ENCODE measurements at regions not wholly inside any gene's neighbourhood (a gene's known extent, or its start where the extent isn't known, plus 50 kb on each side); places are given as distances from the start of the nearest gene placed in this dataset.

DNA sequence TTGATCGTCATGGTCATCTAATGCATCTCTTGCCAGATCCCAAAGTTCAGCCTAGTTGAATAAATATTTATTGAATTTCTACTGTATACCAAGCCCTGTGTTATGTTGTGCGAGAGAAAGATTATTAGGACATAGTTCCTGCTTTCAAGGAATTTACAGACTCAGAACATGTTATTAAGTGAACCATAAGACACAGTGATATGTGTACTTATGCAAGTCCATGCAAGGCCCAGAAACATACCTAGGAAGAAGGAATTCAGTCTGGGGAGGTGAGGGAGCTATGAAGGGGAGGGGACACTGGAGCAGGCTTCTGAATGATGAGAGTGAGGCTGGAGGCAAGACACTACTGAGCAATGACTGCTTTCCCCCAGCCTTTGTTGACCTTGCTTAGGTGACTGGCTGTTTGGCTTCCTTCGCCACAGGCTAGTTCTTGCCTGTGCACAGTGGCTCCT, 81.4 kb downstream of the ACAA2 start:
- Histone ChIP-seq H3K79me2 (ENCODE audit: insufficient read depth, low read length) (no peaks in the 10 kb centered on the region), H4K20me1 (ENCODE audit: insufficient read depth, low read length) (no peaks in the 10 kb centered on the region), H3K9me3 (ENCODE audit: insufficient read depth, low read length, severe bottlenecking) (no peaks in the 10 kb centered on the region), H3K4me1 (ENCODE audit: insufficient read depth, low read length) (no peaks in the 10 kb centered on the region), H3K27me3 (ENCODE audit: insufficient read depth, low read length, poor library complexity) (peaks cover 6% of the 10 kb centered on the region), H2AFZ (ENCODE audit: low read depth, low read length) (no peak overlapping the region), H3K27ac (ENCODE audit: low read length) (no peak overlapping the region), H3K4me3 (ENCODE audit: low read depth in 1 of 2, low read length in 2 of 2) (no peak overlapping the region), H3K9ac (ENCODE audit: low read depth, low read length) (no peak overlapping the region), H3K36me3 (ENCODE audit: insufficient read depth, low read length) (no peaks in the 10 kb centered on the region), H3K4me2 (ENCODE audit: insufficient read depth, low read length) (no peak overlapping the region)
- ATAC-seq (ENCODE audit: insufficient read depth, low read depth) (no peak), DNase-seq (no peak)
- TF ChIP-seq EZH2 (IDR thresholded peaks at IDR 0.05; ENCODE audit: borderline replicate concordance, low read depth, low read length, severe bottlenecking): no peak
- TF ChIP-seq, protein P1, sequence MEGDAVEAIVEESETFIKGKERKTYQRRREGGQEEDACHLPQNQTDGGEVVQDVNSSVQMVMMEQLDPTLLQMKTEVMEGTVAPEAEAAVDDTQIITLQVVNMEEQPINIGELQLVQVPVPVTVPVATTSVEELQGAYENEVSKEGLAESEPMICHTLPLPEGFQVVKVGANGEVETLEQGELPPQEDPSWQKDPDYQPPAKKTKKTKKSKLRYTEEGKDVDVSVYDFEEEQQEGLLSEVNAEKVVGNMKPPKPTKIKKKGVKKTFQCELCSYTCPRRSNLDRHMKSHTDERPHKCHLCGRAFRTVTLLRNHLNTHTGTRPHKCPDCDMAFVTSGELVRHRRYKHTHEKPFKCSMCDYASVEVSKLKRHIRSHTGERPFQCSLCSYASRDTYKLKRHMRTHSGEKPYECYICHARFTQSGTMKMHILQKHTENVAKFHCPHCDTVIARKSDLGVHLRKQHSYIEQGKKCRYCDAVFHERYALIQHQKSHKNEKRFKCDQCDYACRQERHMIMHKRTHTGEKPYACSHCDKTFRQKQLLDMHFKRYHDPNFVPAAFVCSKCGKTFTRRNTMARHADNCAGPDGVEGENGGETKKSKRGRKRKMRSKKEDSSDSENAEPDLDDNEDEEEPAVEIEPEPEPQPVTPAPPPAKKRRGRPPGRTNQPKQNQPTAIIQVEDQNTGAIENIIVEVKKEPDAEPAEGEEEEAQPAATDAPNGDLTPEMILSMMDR (IDR thresholded peaks at IDR 0.05; ENCODE audit: borderline replicate concordance, extremely low read depth, low read length, poor library complexity, severe bottlenecking): no peak

DNA sequence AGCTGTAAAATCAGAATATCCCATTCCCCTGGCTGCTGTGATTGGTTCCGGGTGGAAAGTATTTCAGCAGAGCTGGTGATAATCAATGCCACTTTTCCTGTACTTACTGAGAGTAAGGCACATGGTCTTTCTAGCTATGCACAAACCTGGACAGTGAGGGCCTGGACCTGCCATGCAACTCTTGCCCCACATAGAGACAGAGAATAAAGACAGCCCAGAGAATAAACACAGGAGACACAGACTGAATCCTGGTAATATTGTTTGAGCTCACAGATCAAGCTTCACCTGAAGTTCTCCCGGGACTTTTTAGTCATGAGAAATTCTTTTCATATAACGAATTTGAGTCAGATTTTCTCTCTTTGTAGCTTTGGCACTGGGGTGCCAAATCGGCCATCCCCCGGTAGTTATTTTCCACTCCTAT, 81.9 kb downstream of the ACAA2 start:
- Histone ChIP-seq H3K4me3 (ENCODE audit: low read depth in 1 of 2, low read length in 2 of 2) (no peak overlapping the region), H2AFZ (ENCODE audit: low read depth, low read length) (no peak overlapping the region), H3K27ac (ENCODE audit: low read length) (no peak overlapping the region), H3K4me1 (ENCODE audit: insufficient read depth, low read length) (no peaks in the 10 kb centered on the region), H3K9me3 (ENCODE audit: insufficient read depth, low read length, severe bottlenecking) (no peaks in the 10 kb centered on the region), H3K27me3 (ENCODE audit: insufficient read depth, low read length, poor library complexity) (peaks cover 8% of the 10 kb centered on the region), H3K9ac (ENCODE audit: low read depth, low read length) (no peak overlapping the region), H3K36me3 (ENCODE audit: insufficient read depth, low read length) (no peaks in the 10 kb centered on the region), H3K79me2 (ENCODE audit: insufficient read depth, low read length) (no peaks in the 10 kb centered on the region), H4K20me1 (ENCODE audit: insufficient read depth, low read length) (no peaks in the 10 kb centered on the region), H3K4me2 (ENCODE audit: insufficient read depth, low read length) (no peak overlapping the region)
- no peak for TF ChIP-seq EZH2 (IDR thresholded peaks at IDR 0.05; ENCODE audit: borderline replicate concordance, low read depth, low read length, severe bottlenecking)
- TF ChIP-seq, protein P1 (IDR thresholded peaks at IDR 0.05; ENCODE audit: borderline replicate concordance, extremely low read depth, low read length, poor library complexity, severe bottlenecking): no peak
- no peak for ATAC-seq (ENCODE audit: insufficient read depth, low read depth)
- no peak for DNase-seq

DNA sequence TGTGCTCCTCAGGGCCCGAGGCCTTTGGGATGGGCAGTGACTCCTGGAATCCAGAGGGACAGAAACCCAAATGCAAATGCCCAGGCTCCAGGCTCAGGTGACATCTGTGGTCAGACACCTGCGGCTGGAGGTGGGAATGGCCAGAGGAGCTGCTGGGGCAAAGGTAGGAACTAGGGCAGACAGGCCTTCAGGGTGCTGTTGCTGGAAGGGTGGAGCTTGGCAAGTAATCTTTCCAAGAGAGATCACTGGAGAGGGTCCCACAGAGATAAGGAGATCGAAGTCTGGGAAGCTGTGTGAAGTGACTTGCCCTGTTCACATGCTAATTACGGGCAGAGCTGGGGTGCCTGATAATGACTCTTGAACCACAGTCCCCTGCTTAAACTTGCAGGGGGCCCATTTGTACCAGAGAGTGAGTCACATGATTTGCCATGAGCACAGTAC, 82.4 kb downstream of the ACAA2 start:
- H3K27ac ChIP-seq (ENCODE audit: low read length): no peak overlapping the region
- H3K36me3 ChIP-seq (ENCODE audit: insufficient read depth, low read length): no peaks in the 10 kb centered on the region
- no peaks in the 10 kb centered on the region for H3K9me3 ChIP-seq (ENCODE audit: insufficient read depth, low read length, severe bottlenecking)
- no peak for DNase-seq
- H3K4me1 ChIP-seq (ENCODE audit: insufficient read depth, low read length): no peaks in the 10 kb centered on the region
- ATAC-seq (ENCODE audit: insufficient read depth, low read depth): no peak
- no peak overlapping the region for H2AFZ ChIP-seq (ENCODE audit: low read depth, low read length)
- H4K20me1 ChIP-seq (ENCODE audit: insufficient read depth, low read length): no peaks in the 10 kb centered on the region
- no peaks in the 10 kb centered on the region for H3K79me2 ChIP-seq (ENCODE audit: insufficient read depth, low read length)
- peaks cover 8% of the 10 kb centered on the region for H3K27me3 ChIP-seq (ENCODE audit: insufficient read depth, low read length, poor library complexity)
- TF ChIP-seq, protein P1 (IDR thresholded peaks at IDR 0.05; ENCODE audit: borderline replicate concordance, extremely low read depth, low read length, poor library complexity, severe bottlenecking): no peak
- TF ChIP-seq EZH2 (IDR thresholded peaks at IDR 0.05; ENCODE audit: borderline replicate concordance, low read depth, low read length, severe bottlenecking): no peak
- H3K9ac ChIP-seq (ENCODE audit: low read depth, low read length): no peak overlapping the region
- no peak overlapping the region for H3K4me3 ChIP-seq (ENCODE audit: low read depth in 1 of 2, low read length in 2 of 2)
- H3K4me2 ChIP-seq (ENCODE audit: insufficient read depth, low read length): no peak overlapping the region

DNA sequence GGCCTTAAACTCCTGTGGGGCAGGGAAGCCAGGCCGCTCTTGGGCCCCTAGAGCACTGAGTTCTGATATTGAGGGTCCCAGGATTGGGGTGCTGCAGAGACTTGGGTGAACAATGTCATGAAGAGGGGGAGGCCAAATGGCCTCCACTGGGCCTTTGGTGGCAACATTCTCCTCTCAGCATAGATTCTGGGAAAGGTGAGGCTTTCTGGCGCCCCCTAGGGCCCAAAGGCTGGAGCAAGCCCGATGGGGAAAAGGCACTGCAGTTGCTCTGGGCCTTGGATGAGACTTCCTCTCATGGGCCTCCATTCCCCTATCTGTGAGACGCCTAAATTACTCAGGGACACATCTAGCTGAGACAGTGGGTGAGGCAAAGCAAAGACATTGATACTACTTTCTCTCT, 84.8 kb downstream of the ACAA2 start:
- Histone ChIP-seq H3K4me1 (ENCODE audit: insufficient read depth, low read length) (no peaks in the 10 kb centered on the region), H3K27me3 (ENCODE audit: insufficient read depth, low read length, poor library complexity) (peaks cover 4% of the 10 kb centered on the region)
- TF ChIP-seq, protein P1 (IDR thresholded peaks at IDR 0.05; ENCODE audit: borderline replicate concordance, extremely low read depth, low read length, poor library complexity, severe bottlenecking): peak; percentile 61
- TF ChIP-seq EZH2 (IDR thresholded peaks at IDR 0.05; ENCODE audit: borderline replicate concordance, low read depth, low read length, severe bottlenecking): no peak

More for the DNA sequence above, 84.8 kb downstream of the ACAA2 start:
- no peak overlapping the region for H3K4me3 ChIP-seq (ENCODE audit: low read depth in 1 of 2, low read length in 2 of 2)
- no peaks in the 10 kb centered on the region for H3K79me2 ChIP-seq (ENCODE audit: insufficient read depth, low read length)
- ATAC-seq (ENCODE audit: insufficient read depth, low read depth) (no peak), DNase-seq (peak; percentile 37)
- H3K9ac ChIP-seq (ENCODE audit: low read depth, low read length): no peak overlapping the region
- no peaks in the 10 kb centered on the region for H3K36me3 ChIP-seq (ENCODE audit: insufficient read depth, low read length)
- H4K20me1 ChIP-seq (ENCODE audit: insufficient read depth, low read length): no peaks in the 10 kb centered on the region
- no peak overlapping the region for H2AFZ ChIP-seq (ENCODE audit: low read depth, low read length)
- no peaks in the 10 kb centered on the region for H3K9me3 ChIP-seq (ENCODE audit: insufficient read depth, low read length, severe bottlenecking)
- H3K27ac ChIP-seq (ENCODE audit: low read length): no peak overlapping the region
- H3K4me2 ChIP-seq (ENCODE audit: insufficient read depth, low read length): no peak overlapping the region
